ENCODE measurements at regions not wholly inside any gene's neighbourhood (a gene's known extent, or its start where the extent isn't known, plus 50 kb on each side); places are given as distances from the start of the nearest gene placed in this dataset.
"Not testable (repeated sequence)": the region's sequence is repeated elsewhere in the genome, so short reads cannot be mapped to it uniquely, and the experiment has no call there.

GRCh38 chr7:155396661-155397060 lies 61.3 kb upstream of the EN2 start:
- Histone ChIP-seq H3K9ac (ENCODE audit: low read depth in 2 of 2, low read length in 2 of 2) (no peak overlapping the region), H3K27me3 (no peaks in the 10 kb centered on the region), H3K27ac (no peak overlapping the region), H3K36me3 (no peaks in the 10 kb centered on the region), H3K4me3 (no peak overlapping the region), H3K9me3 (no peaks in the 10 kb centered on the region), H3K4me1 (no peaks in the 10 kb centered on the region)
- TF ChIP-seq CTCF (IDR thresholded peaks at IDR 0.05): no peak
- DNase-seq: no peak
- intact Hi-C loops (cut with DNase I): no loop called here

- H3K4me3 ChIP-seq; H3K9me3 ChIP-seq; H3K4me1 ChIP-seq; H3K27me3 ChIP-seq; intact Hi-C loops (cut with DNase I); DNase-seq; H3K36me3 ChIP-seq; H3K27ac ChIP-seq; H3K9ac ChIP-seq (ENCODE audit: low read depth in 2 of 2, low read length in 2 of 2): not testable (repeated sequence)
These were observed 59.9 kb upstream of the EN2 start for GRCh38 chr7:155397758-155398714.

GRCh38 chr7:155398944-155399343 lies 59.0 kb upstream of the EN2 start:
- intact Hi-C loops (cut with DNase I): no loop called here

GRCh38 chr7:155399577-155399976 lies 58.4 kb upstream of the EN2 start:
- H3K4me1 ChIP-seq: no peaks in the 10 kb centered on the region
- H3K27me3 ChIP-seq: peaks cover 7% of the 10 kb centered on the region
- H3K9ac ChIP-seq (ENCODE audit: low read depth in 2 of 2, low read length in 2 of 2): no peak overlapping the region
- no peak overlapping the region for H3K4me3 ChIP-seq
- H3K36me3 ChIP-seq: no peaks in the 10 kb centered on the region
- H3K9me3 ChIP-seq: no peaks in the 10 kb centered on the region
- TF ChIP-seq CTCF (IDR thresholded peaks at IDR 0.05): no peak
- no peak for DNase-seq
- H3K27ac ChIP-seq: no peak overlapping the region
- intact Hi-C loops (cut with DNase I): no loop called here

More at GRCh38 chr7:155398944-155399343, 59.0 kb upstream of the EN2 start:
- TF ChIP-seq CTCF (IDR thresholded peaks at IDR 0.05): no peak
- DNase-seq: no peak
- Histone ChIP-seq H3K9me3 (no peaks in the 10 kb centered on the region), H3K9ac (ENCODE audit: low read depth in 2 of 2, low read length in 2 of 2) (no peak overlapping the region), H3K4me1 (no peaks in the 10 kb centered on the region), H3K36me3 (no peaks in the 10 kb centered on the region), H3K27ac (no peak overlapping the region), H3K27me3 (peaks cover 7% of the 10 kb centered on the region), H3K4me3 (no peak overlapping the region)

- no peak for TF ChIP-seq CTCF (IDR thresholded peaks at IDR 0.05)
- Histone ChIP-seq H3K4me3 (no peak overlapping the region), H3K4me1 (no peaks in the 10 kb centered on the region), H3K27me3 (peaks cover 7% of the 10 kb centered on the region), H3K9me3 (no peaks in the 10 kb centered on the region), H3K36me3 (no peaks in the 10 kb centered on the region), H3K9ac (ENCODE audit: low read depth in 2 of 2, low read length in 2 of 2) (no peak overlapping the region), H3K27ac (no peak overlapping the region)
- intact Hi-C loops (cut with DNase I): no loop called here
- no peak for DNase-seq
These were observed 56.7 kb upstream of the EN2 start for GRCh38 chr7:155401231-155401630.

- no peak for TF ChIP-seq CTCF (IDR thresholded peaks at IDR 0.05)
- Histone ChIP-seq H3K4me3 (no peak overlapping the region), H3K27ac (no peak overlapping the region), H3K9me3 (no peaks in the 10 kb centered on the region), H3K27me3 (peaks cover 7% of the 10 kb centered on the region), H3K36me3 (no peaks in the 10 kb centered on the region), H3K9ac (ENCODE audit: low read depth in 2 of 2, low read length in 2 of 2) (no peak overlapping the region), H3K4me1 (no peaks in the 10 kb centered on the region)
- DNase-seq: no peak
- intact Hi-C loops (cut with DNase I): no loop called here
These were observed 56.0 kb upstream of the EN2 start for GRCh38 chr7:155401884-155402283.

Measured in colonic mucosa (tissue), 4 donors.